Liver (tissue), 8 donors: ENCODE measurements at regions not wholly inside any gene's neighbourhood (a gene's known extent, or its start where the extent isn't known, plus 50 kb on each side); places are given as distances from the start of the nearest gene placed in this dataset.

Experiments used
- DNase-seq: peaks from one replicate; pipeline ENCODE4 v3.0.0-alpha.2; 2017; ENCODE audit warnings: low spot score
- H3K27ac ChIP-seq, 2 donors: one replicate each; pipeline ENCODE4 v1.7.0; 2013; ENCODE audit warnings: inconsistent platforms in 2 of 2, low read length in 2 of 2, control low read depth in 1 of 2, low read depth in 1 of 2, mild to moderate bottlenecking in 1 of 2
- H3K27me3 ChIP-seq, 4 donors: one replicate each; pipeline versions ENCODE4 v1.6.1 to v1.7.0; 2013; ENCODE audit warnings: low read length in 3 of 4, inconsistent platforms in 1 of 4, mild to moderate bottlenecking in 1 of 4, moderate library complexity in 1 of 4; ENCODE audit not compliant: control insufficient read depth in 4 of 4, insufficient read depth in 4 of 4
- H3K36me3 ChIP-seq, 4 donors: one replicate each; pipeline versions ENCODE4 v1.6.1 to v1.7.0; 2013; ENCODE audit warnings: low read length in 3 of 4, mild to moderate bottlenecking in 3 of 4, low read depth in 1 of 4, moderate library complexity in 1 of 4; ENCODE audit not compliant: control insufficient read depth in 4 of 4, insufficient read depth in 3 of 4
- H3K4me1 ChIP-seq, 4 donors: one replicate each; pipeline versions ENCODE4 v1.6.1 to v1.7.0; 2013; ENCODE audit warnings: low read length in 3 of 4, mild to moderate bottlenecking in 3 of 4, moderate library complexity in 1 of 4; ENCODE audit not compliant: control insufficient read depth in 4 of 4, insufficient read depth in 4 of 4
- H3K4me3 ChIP-seq, 3 donors: one replicate each; pipeline versions ENCODE4 v1.6.1 to v1.7.0; 2013; ENCODE audit warnings: low read length in 3 of 3, control low read depth in 1 of 3, low read depth in 1 of 3, mild to moderate bottlenecking in 1 of 3
- H3K9ac ChIP-seq, 2 donors: one replicate each; pipeline ENCODE4 v1.7.0; 2013; ENCODE audit warnings: low read length in 2 of 2, mild to moderate bottlenecking in 2 of 2, moderate library complexity in 2 of 2, control low read depth in 1 of 2, low read depth in 1 of 2
- H3K9me3 ChIP-seq, 4 donors: one replicate each; pipeline versions ENCODE4 v1.6.1 to v1.7.0; 2013; ENCODE audit warnings: low read length in 3 of 4; ENCODE audit not compliant: control insufficient read depth in 4 of 4
- EGR1 ChIP-seq, 2 donors: IDR thresholded peaks; 2 replicates each; pipeline ENCODE4 v1.6.1; 2016 to 2018; ENCODE audit warnings: antibody characterized with exemption in 2 of 2, low read depth in 2 of 2
- FOXA1 ChIP-seq: IDR thresholded peaks from 2 replicates; pipeline ENCODE4 v1.6.1; 2016; ENCODE audit warnings: antibody characterized with exemption
- FOXA2 ChIP-seq: IDR thresholded peaks from 2 replicates; pipeline ENCODE4 v1.6.1; 2016; ENCODE audit warnings: antibody characterized with exemption
- GABPA ChIP-seq, 2 donors: IDR thresholded peaks in 1 of 2; conservative IDR thresholded peaks in 1 of 2; 2 replicates each; pipeline ENCODE4 v1.6.1; 2016; ENCODE audit warnings: antibody characterized with exemption in 2 of 2, mild to moderate bottlenecking in 1 of 2, moderate library complexity in 1 of 2
- HNF4A ChIP-seq, 2 donors: conservative IDR thresholded peaks; 2 replicates each; pipeline ENCODE4 v1.6.1; 2016; ENCODE audit warnings: antibody characterized with exemption in 2 of 2, mild to moderate bottlenecking in 2 of 2
- HNF4G ChIP-seq: IDR thresholded peaks from 2 replicates; pipeline ENCODE4 v1.6.1; 2016; ENCODE audit warnings: antibody characterized with exemption
- JUND ChIP-seq, 2 donors: IDR thresholded peaks; 2 replicates each; pipeline ENCODE4 v1.6.1; 2016; ENCODE audit warnings: antibody characterized with exemption in 2 of 2
- NR2F2 ChIP-seq: IDR thresholded peaks from 2 replicates; pipeline ENCODE4 v1.6.1; 2016; ENCODE audit warnings: antibody characterized with exemption
- RAD21 ChIP-seq, 2 donors: IDR thresholded peaks; 2 replicates each; pipeline ENCODE4 v1.6.1; 2016; ENCODE audit warnings: antibody characterized with exemption in 2 of 2, mild to moderate bottlenecking in 2 of 2
- RXRA ChIP-seq, 2 donors: IDR thresholded peaks; 2 replicates each; pipeline ENCODE4 v1.6.1; 2017 to 2018; ENCODE audit warnings: antibody characterized with exemption in 2 of 2, mild to moderate bottlenecking in 1 of 2
- SP1 ChIP-seq: IDR thresholded peaks from 2 replicates; pipeline ENCODE4 v1.6.1; 2018; ENCODE audit warnings: antibody characterized with exemption, mild to moderate bottlenecking
- TAF1 ChIP-seq: conservative IDR thresholded peaks from 2 replicates; pipeline ENCODE4 v1.6.1; 2016; ENCODE audit warnings: antibody characterized with exemption, mild to moderate bottlenecking
- YY1 ChIP-seq: IDR thresholded peaks from 2 replicates; pipeline ENCODE4 v1.6.1; 2016; ENCODE audit warnings: antibody characterized with exemption, mild to moderate bottlenecking
- WGBS: extraction: QIAGEN DNeasy Blood & Tissue Kit; methylation state at CpG from one replicate; pipeline ENCODE4 v1.1.7; 2013; 5-methylcytosine and 5-hydroxymethylcytosine counted together
- TF ChIP-seq, protein P1 (sequence below): IDR thresholded peaks from 2 replicates; pipeline ENCODE4 v1.6.1; 2016; ENCODE audit warnings: antibody characterized with exemption
- TF ChIP-seq, protein P2 (sequence below): IDR thresholded peaks from 2 replicates; pipeline ENCODE4 v1.6.1; 2016; ENCODE audit warnings: antibody characterized with exemption, mild to moderate bottlenecking
- TF ChIP-seq, protein P3 (sequence below): IDR thresholded peaks from 2 replicates; pipeline ENCODE4 v1.6.1; 2016; ENCODE audit warnings: antibody characterized with exemption
- TF ChIP-seq, protein P4 (sequence below): IDR thresholded peaks from 2 replicates; pipeline ENCODE4 v1.6.1; 2016; ENCODE audit warnings: antibody characterized with exemption
- TF ChIP-seq, protein P5 (sequence below): fragments of 150-350 bp; IDR thresholded peaks from 2 replicates; pipeline ENCODE4 v1.5.1; 2017; ENCODE audit warnings: improper control_type of control experiment, low read depth, low read length; ENCODE audit not compliant: missing input control
- donor health status: healthy.
- donor health status: healthy.
- donor health status: healthy.
- donor health status: healthy.
- donor health status: healthy.

DNA sequence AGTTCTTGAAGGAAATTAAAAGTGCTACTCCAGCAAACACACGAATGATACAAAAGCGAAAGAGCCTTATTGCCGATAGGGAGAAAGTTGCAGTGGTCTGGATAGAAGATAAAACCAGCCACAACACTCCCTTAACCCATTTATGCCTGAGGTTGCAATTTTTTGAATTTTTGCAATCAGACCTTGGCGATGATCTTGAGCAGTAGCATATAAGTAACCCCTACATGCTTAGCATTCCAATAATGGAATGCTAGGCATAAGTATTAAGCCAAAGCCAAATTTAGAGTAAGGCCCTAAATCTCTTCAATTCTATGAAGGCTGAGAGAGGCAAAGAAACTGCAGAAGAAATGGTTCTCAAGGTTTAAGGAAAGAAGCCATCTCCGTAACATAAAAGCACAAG, 153.5 kb downstream of the SLC28A3 start:
- no peaks in the 10 kb centered on the region for H3K9me3 ChIP-seq
- no peak for TF ChIP-seq JUND (IDR thresholded peaks at IDR 0.05)
- TF ChIP-seq SP1, result no peak
- no peak for TF ChIP-seq TAF1
- no peak for TF ChIP-seq GABPA (IDR thresholded peaks at IDR 0.05 in 1 of 2, conservative IDR thresholded peaks at IDR 0.05 in 1 of 2)
- no peak for TF ChIP-seq FOXA2
- TF ChIP-seq EGR1 (IDR thresholded peaks at IDR 0.05; ENCODE audit: low read depth in 2 of 2), result no peak
- no peak for TF ChIP-seq RXRA (IDR thresholded peaks at IDR 0.05)
- TF ChIP-seq, protein P1, sequence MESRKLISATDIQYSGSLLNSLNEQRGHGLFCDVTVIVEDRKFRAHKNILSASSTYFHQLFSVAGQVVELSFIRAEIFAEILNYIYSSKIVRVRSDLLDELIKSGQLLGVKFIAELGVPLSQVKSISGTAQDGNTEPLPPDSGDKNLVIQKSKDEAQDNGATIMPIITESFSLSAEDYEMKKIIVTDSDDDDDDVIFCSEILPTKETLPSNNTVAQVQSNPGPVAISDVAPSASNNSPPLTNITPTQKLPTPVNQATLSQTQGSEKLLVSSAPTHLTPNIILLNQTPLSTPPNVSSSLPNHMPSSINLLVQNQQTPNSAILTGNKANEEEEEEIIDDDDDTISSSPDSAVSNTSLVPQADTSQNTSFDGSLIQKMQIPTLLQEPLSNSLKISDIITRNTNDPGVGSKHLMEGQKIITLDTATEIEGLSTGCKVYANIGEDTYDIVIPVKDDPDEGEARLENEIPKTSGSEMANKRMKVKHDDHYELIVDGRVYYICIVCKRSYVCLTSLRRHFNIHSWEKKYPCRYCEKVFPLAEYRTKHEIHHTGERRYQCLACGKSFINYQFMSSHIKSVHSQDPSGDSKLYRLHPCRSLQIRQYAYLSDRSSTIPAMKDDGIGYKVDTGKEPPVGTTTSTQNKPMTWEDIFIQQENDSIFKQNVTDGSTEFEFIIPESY, result no peak
- no peak for TF ChIP-seq NR2F2
- TF ChIP-seq RAD21 (IDR thresholded peaks at IDR 0.05), result no peak
- TF ChIP-seq YY1, result no peak
- TF ChIP-seq HNF4A (conservative IDR thresholded peaks at IDR 0.05), result no peak
- TF ChIP-seq, protein P2, sequence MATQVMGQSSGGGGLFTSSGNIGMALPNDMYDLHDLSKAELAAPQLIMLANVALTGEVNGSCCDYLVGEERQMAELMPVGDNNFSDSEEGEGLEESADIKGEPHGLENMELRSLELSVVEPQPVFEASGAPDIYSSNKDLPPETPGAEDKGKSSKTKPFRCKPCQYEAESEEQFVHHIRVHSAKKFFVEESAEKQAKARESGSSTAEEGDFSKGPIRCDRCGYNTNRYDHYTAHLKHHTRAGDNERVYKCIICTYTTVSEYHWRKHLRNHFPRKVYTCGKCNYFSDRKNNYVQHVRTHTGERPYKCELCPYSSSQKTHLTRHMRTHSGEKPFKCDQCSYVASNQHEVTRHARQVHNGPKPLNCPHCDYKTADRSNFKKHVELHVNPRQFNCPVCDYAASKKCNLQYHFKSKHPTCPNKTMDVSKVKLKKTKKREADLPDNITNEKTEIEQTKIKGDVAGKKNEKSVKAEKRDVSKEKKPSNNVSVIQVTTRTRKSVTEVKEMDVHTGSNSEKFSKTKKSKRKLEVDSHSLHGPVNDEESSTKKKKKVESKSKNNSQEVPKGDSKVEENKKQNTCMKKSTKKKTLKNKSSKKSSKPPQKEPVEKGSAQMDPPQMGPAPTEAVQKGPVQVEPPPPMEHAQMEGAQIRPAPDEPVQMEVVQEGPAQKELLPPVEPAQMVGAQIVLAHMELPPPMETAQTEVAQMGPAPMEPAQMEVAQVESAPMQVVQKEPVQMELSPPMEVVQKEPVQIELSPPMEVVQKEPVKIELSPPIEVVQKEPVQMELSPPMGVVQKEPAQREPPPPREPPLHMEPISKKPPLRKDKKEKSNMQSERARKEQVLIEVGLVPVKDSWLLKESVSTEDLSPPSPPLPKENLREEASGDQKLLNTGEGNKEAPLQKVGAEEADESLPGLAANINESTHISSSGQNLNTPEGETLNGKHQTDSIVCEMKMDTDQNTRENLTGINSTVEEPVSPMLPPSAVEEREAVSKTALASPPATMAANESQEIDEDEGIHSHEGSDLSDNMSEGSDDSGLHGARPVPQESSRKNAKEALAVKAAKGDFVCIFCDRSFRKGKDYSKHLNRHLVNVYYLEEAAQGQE, result no peak
- TF ChIP-seq, protein P3, sequence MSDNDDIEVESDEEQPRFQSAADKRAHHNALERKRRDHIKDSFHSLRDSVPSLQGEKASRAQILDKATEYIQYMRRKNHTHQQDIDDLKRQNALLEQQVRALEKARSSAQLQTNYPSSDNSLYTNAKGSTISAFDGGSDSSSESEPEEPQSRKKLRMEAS, result no peak
- TF ChIP-seq, protein P4, sequence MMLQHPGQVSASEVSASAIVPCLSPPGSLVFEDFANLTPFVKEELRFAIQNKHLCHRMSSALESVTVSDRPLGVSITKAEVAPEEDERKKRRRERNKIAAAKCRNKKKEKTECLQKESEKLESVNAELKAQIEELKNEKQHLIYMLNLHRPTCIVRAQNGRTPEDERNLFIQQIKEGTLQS, result no peak
- no peak for TF ChIP-seq HNF4G
- TF ChIP-seq, protein P5, sequence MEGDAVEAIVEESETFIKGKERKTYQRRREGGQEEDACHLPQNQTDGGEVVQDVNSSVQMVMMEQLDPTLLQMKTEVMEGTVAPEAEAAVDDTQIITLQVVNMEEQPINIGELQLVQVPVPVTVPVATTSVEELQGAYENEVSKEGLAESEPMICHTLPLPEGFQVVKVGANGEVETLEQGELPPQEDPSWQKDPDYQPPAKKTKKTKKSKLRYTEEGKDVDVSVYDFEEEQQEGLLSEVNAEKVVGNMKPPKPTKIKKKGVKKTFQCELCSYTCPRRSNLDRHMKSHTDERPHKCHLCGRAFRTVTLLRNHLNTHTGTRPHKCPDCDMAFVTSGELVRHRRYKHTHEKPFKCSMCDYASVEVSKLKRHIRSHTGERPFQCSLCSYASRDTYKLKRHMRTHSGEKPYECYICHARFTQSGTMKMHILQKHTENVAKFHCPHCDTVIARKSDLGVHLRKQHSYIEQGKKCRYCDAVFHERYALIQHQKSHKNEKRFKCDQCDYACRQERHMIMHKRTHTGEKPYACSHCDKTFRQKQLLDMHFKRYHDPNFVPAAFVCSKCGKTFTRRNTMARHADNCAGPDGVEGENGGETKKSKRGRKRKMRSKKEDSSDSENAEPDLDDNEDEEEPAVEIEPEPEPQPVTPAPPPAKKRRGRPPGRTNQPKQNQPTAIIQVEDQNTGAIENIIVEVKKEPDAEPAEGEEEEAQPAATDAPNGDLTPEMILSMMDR, result no peak
- no peak for TF ChIP-seq FOXA1
- no peaks in the 10 kb centered on the region for H3K4me1 ChIP-seq
- H3K27ac ChIP-seq, result no peak overlapping the region
- no peak overlapping the region for H3K4me3 ChIP-seq
- H3K27me3 ChIP-seq, result peaks cover 0 to 3% (median 0%) of the 10 kb centered on the region in 4 donors
- WGBS, result 84% methylated on average over 5 of the region's 5 CpGs
- H3K9ac ChIP-seq, result no peak overlapping the region
- no peak for DNase-seq
- no peaks in the 10 kb centered on the region for H3K36me3 ChIP-seq
